Lung (tissue), 11 donors: ENCODE measurements at regions not wholly inside any gene's neighbourhood (a gene's known extent, or its start where the extent isn't known, plus 50 kb on each side); places are given as distances from the start of the nearest gene placed in this dataset.
"Not testable (repeated sequence)": the region's sequence is repeated elsewhere in the genome, so short reads cannot be mapped to it uniquely, and the experiment has no call there.

Experiments
- ATAC-seq: fragments of 200-7000 bp; cut with Tn5 transposase; one replicate; pipeline ENCODE4 v1.9.1; 2020; ENCODE audit warnings: moderate number of reproducible peaks; ENCODE audit not compliant: insufficient read depth, low FRiP score
- DNase-seq, 3 donors: peaks; one replicate each; pipeline ENCODE4 v3.0.0-alpha.2; 2013 to 2017
- H3K27ac ChIP-seq, 2 donors: one replicate each; pipeline ENCODE4 v1.5.1; 2013; ENCODE audit warnings: mild to moderate bottlenecking in 2 of 2, moderate library complexity in 2 of 2, control low read depth in 1 of 2, inconsistent platforms in 1 of 2, low read depth in 1 of 2, low read length in 1 of 2
- H3K27me3 ChIP-seq, 3 donors: one replicate each; pipeline ENCODE4 v1.5.1; 2013; ENCODE audit warnings: low read length in 2 of 3; ENCODE audit not compliant: control insufficient read depth in 3 of 3, insufficient read depth in 3 of 3
- H3K36me3 ChIP-seq, 4 donors: one replicate each; pipeline ENCODE4 v1.5.1; 2013; ENCODE audit warnings: low read length in 4 of 4, mild to moderate bottlenecking in 1 of 4, moderate library complexity in 1 of 4; ENCODE audit not compliant: control insufficient read depth in 4 of 4, insufficient read depth in 4 of 4
- H3K4me1 ChIP-seq, 5 donors: one replicate each; pipeline ENCODE4 v1.5.1; 2013; ENCODE audit warnings: low read length in 5 of 5, mild to moderate bottlenecking in 2 of 5, moderate library complexity in 1 of 5; ENCODE audit not compliant: control insufficient read depth in 5 of 5, insufficient read depth in 5 of 5
- H3K4me3 ChIP-seq: one replicate; pipeline ENCODE4 v1.5.1; 2013; ENCODE audit warnings: mild to moderate bottlenecking, control low read depth, moderate library complexity
- H3K9ac ChIP-seq, 2 donors: one replicate each; pipeline ENCODE4 v1.5.1; 2013; ENCODE audit warnings: low read length in 2 of 2, control low read depth in 1 of 2; ENCODE audit not compliant: insufficient read depth in 1 of 2
- H3K9me3 ChIP-seq, 4 donors: one replicate each; pipeline ENCODE4 v1.5.1; 2013; ENCODE audit warnings: low read length in 3 of 4, mild to moderate bottlenecking in 1 of 4, moderate library complexity in 1 of 4; ENCODE audit not compliant: control insufficient read depth in 4 of 4, insufficient read depth in 3 of 4
- WGBS, 2 donors: extraction: QIAGEN DNeasy Blood & Tissue Kit; methylation state at CpG; one replicate each; pipeline ENCODE4 v1.1.7; 2013; 5-methylcytosine and 5-hydroxymethylcytosine counted together
- TF ChIP-seq, protein P1 (sequence below): IDR thresholded peaks from 2 replicates; pipeline ENCODE4 v1.5.1; 2012; ENCODE audit warnings: mild to moderate bottlenecking; ENCODE audit errors: control extremely low read depth, extremely low read depth
- donor health status: control.
- donor health status: control.
- donor health status: Bipolar disorder and iron deficiency.
- donor health status: healthy.
- donor health status: DM: yes; HTN: yes; CAD: no.

DNA sequence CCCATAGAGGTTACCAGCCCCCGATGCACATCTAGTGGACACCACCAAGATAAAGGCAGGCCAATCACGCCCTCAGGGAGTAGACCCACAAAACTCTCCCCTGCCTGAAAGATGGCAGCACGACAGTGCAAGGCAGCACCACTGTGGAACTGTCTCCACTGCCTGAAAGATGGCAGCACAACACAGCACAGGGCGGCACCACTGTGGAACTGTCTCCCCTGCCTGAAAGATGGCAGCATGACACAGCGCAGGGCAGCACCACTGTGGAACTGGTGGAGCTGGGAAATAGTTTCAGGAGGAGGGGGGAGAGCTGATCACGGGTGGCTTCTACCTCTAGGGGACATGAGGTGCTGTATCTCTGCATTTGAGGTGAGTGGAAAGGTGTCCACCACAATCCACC is 340.4 kb upstream of the FRG1 start:
- no peak overlapping the region for H3K9ac ChIP-seq
- H3K4me3 ChIP-seq = no peak overlapping the region
- H3K27ac ChIP-seq = no peak overlapping the region
- H3K36me3 ChIP-seq = no peaks in the 10 kb centered on the region
- H3K9me3 ChIP-seq = peaks cover 0 to 2% (median 0%) of the 10 kb centered on the region in 4 donors
- 85 to 94% methylated on average over 6 of the region's 6 CpGs for WGBS, 2 donors
- TF ChIP-seq, protein P1, sequence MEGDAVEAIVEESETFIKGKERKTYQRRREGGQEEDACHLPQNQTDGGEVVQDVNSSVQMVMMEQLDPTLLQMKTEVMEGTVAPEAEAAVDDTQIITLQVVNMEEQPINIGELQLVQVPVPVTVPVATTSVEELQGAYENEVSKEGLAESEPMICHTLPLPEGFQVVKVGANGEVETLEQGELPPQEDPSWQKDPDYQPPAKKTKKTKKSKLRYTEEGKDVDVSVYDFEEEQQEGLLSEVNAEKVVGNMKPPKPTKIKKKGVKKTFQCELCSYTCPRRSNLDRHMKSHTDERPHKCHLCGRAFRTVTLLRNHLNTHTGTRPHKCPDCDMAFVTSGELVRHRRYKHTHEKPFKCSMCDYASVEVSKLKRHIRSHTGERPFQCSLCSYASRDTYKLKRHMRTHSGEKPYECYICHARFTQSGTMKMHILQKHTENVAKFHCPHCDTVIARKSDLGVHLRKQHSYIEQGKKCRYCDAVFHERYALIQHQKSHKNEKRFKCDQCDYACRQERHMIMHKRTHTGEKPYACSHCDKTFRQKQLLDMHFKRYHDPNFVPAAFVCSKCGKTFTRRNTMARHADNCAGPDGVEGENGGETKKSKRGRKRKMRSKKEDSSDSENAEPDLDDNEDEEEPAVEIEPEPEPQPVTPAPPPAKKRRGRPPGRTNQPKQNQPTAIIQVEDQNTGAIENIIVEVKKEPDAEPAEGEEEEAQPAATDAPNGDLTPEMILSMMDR = no peak
- no peaks in the 10 kb centered on the region for H3K27me3 ChIP-seq
- no peaks in the 10 kb centered on the region for H3K4me1 ChIP-seq
- ATAC-seq = no peak
- no peak for DNase-seq

DNA sequence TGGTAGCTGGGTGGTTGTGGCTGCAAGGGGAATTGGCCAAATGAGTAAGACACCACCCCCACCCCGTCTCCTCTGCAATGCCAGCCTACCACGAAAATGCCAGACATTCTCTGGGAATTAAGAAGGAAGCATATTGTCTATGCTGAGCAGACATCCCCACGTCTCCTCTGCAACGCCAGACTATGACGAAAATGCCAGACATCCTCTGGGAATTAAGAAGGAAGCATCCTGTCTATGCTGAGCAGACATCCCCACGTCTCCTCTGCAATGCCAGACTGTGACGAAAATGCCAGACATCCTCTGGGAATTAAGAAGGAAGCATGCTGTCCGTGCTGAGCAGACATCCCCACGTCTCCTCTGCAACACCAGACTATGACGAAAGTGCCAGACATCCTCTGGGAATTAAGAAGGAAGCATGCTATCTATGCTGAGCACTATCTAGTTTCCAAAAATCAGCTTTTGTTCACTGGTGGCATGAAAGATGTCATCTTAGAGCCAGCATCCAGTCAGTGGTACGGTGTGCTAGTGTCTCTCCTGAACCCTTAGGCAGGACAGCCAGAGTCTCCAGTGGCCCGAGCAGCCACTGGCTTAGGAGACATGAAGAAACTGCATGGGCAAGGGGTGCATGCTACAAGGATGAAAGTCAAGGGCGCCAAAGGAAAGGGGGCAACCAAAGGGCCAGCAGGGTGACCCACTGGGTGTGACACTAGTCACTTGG is 339.8 kb upstream of the FRG1 start:
- no peaks in the 10 kb centered on the region for H3K4me1 ChIP-seq
- no peak overlapping the region for H3K27ac ChIP-seq
- peaks cover 0 to 2% (median 0%) of the 10 kb centered on the region in 4 donors for H3K9me3 ChIP-seq
- H3K36me3 ChIP-seq = no peaks in the 10 kb centered on the region
- no peak overlapping the region for H3K9ac ChIP-seq
- no peaks in the 10 kb centered on the region for H3K27me3 ChIP-seq
- no peak overlapping the region for H3K4me3 ChIP-seq
- ATAC-seq (no peak), DNase-seq (peak in 2 of 3 donors; percentile 11 to 54)
- 66 to 76% methylated on average over 13 of the region's 13 CpGs for WGBS, 2 donors
- TF ChIP-seq, protein P1 = no peak

- H3K27ac ChIP-seq, DNase-seq, H3K4me3 ChIP-seq, H3K9me3 ChIP-seq, H3K4me1 ChIP-seq, H3K27me3 ChIP-seq, H3K9ac ChIP-seq, H3K36me3 ChIP-seq, ATAC-seq: not testable (repeated sequence)
- WGBS, 2 donors = 80 to 83% methylated on average over 2 to 3 of the region's 3 CpGs
Measured at GRCh38 chr4:189602827-189603226, 337.8 kb upstream of the FRG1 start.

GRCh38 chr4:189610571-189610970 is 330.1 kb upstream of the FRG1 start:
- not testable (repeated sequence) for H3K36me3 ChIP-seq, DNase-seq, H3K9ac ChIP-seq, H3K4me3 ChIP-seq, ATAC-seq, H3K4me1 ChIP-seq, H3K9me3 ChIP-seq, H3K27ac ChIP-seq, H3K27me3 ChIP-seq
- WGBS, 2 donors = 53 to 54% methylated on average over 4 of the region's 4 CpGs
